Caco-2 (cell line): ENCODE measurements at regions not wholly inside any gene's neighbourhood (a gene's known extent, or its start where the extent isn't known, plus 50 kb on each side); places are given as distances from the start of the nearest gene placed in this dataset.

ENCODE experiments used
- BruUV-seq: library from RNA; stranded (reverse); fragments of 400-500 nt; replicated peaks from 2 replicates; lab custom pipeline; 2021; lab: Mats Ljungman, UMichigan
- CTCF ChIA-PET: fragments of 300-600 bp; sonication (Branson Sonifier 250); formaldehyde crosslinking; loops from one replicate; lab custom pipeline; 2022; ENCODE audit warnings: antibody characterized with exemption; lab: Charles Lee
- POLR2A ChIA-PET: fragments of 300-600 bp; sonication (Branson Sonifier 250); formaldehyde crosslinking; loops from one replicate; lab custom pipeline; 2022; ENCODE audit warnings: antibody characterized with exemption; lab: Charles Lee
- DNase-seq, 2 experiments: peaks; one replicate each; pipeline versions ENCODE4 v3.0.0 to v3.0.0-alpha.2; 2020 to 2022
- H3K27me3 ChIP-seq: replicated peaks from 2 replicates; pipeline ENCODE4 v1.6.0; 2011; ENCODE audit warnings: low read length; ENCODE audit not compliant: control insufficient read depth, insufficient read depth
- H3K36me3 ChIP-seq: 2 replicates; pipeline ENCODE4 v1.5.1; 2011; ENCODE audit warnings: low read length; ENCODE audit not compliant: control insufficient read depth, insufficient read depth
- H3K4me1 ChIP-seq: fragments of 250-450 bp; sonication (Bioruptor Pico); 2 replicates; pipeline ENCODE4 v1.5.1; 2020; ENCODE audit warnings: mild to moderate bottlenecking
- H3K4me3 ChIP-seq: 2 replicates; pipeline ENCODE4 v1.5.1; 2011; ENCODE audit warnings: low read depth, mild to moderate bottlenecking, control low read depth, low read length
- H3K9me3 ChIP-seq: fragments of 250-450 bp; sonication (Bioruptor Pico); 2 replicates; pipeline ENCODE4 v1.5.1; 2020; ENCODE audit warnings: mild to moderate bottlenecking, moderate library complexity
- H3K27ac Mint-ChIP-seq: one replicate; pipeline ENCODE4 v1.8.0; 2022; ENCODE audit warnings: mixed read lengths; ENCODE audit not compliant: unreplicated experiment
- H3K27me3 Mint-ChIP-seq: one replicate; pipeline ENCODE4 v1.8.0; 2022; ENCODE audit warnings: mixed read lengths; ENCODE audit not compliant: insufficient read depth, unreplicated experiment
- H3K36me3 Mint-ChIP-seq: one replicate; pipeline ENCODE4 v1.8.0; 2022; ENCODE audit warnings: mild to moderate bottlenecking, mixed read lengths; ENCODE audit not compliant: insufficient read depth, unreplicated experiment
- H3K4me1 Mint-ChIP-seq: one replicate; pipeline ENCODE4 v1.8.0; 2022; ENCODE audit warnings: low read depth, mixed read lengths; ENCODE audit not compliant: unreplicated experiment
- H3K4me3 Mint-ChIP-seq: one replicate; pipeline ENCODE4 v1.8.0; 2022; ENCODE audit warnings: mild to moderate bottlenecking, moderate library complexity, mixed read lengths; ENCODE audit not compliant: unreplicated experiment
- H3K9me3 Mint-ChIP-seq: one replicate; pipeline ENCODE4 v1.8.0; 2022; ENCODE audit warnings: mixed read lengths; ENCODE audit not compliant: unreplicated experiment
- intact Hi-C: fragments of 100-400 bp; cut with micrococcal nuclease; formaldehyde crosslinking; loops from one replicate; pipeline ENCODE4 v1.10.0; 2022; ENCODE audit not compliant: unreplicated experiment
- TF ChIP-seq, protein P1 (sequence below), 2 experiments: fragments of 200-600 bp in 1 of 2; IDR thresholded peaks; 1 replicate in 1 of 2; 2 replicates in 1 of 2; pipeline versions ENCODE4 v1.5.1 to v1.8.0; 2011 to 2022; ENCODE audit warnings: antibody characterized with exemption in 1 of 2, control low read depth in 1 of 2, inconsistent platforms in 1 of 2, low read depth in 1 of 2, low read length in 1 of 2, mild to moderate bottlenecking in 1 of 2, moderate library complexity in 1 of 2; ENCODE audit not compliant: insufficient read depth in 1 of 2, severe bottlenecking in 1 of 2, unreplicated experiment in 1 of 2

GRCh38 chr3:194985031-194985578 lies 285.9 kb downstream of the XXYLT1 start:
- CTCF ChIA-PET: interaction anchor here (0.5 to 2.5 kb wide), 6 partner anchors 9 to 313 kb away, joined by 3 to 21 read pairs (median 6); partner anchors contain the start of gene LSG1
- H3K27ac Mint-ChIP-seq: no peak overlapping the region
- H3K36me3 Mint-ChIP-seq: no peaks in the 10 kb centered on the region

DNA sequence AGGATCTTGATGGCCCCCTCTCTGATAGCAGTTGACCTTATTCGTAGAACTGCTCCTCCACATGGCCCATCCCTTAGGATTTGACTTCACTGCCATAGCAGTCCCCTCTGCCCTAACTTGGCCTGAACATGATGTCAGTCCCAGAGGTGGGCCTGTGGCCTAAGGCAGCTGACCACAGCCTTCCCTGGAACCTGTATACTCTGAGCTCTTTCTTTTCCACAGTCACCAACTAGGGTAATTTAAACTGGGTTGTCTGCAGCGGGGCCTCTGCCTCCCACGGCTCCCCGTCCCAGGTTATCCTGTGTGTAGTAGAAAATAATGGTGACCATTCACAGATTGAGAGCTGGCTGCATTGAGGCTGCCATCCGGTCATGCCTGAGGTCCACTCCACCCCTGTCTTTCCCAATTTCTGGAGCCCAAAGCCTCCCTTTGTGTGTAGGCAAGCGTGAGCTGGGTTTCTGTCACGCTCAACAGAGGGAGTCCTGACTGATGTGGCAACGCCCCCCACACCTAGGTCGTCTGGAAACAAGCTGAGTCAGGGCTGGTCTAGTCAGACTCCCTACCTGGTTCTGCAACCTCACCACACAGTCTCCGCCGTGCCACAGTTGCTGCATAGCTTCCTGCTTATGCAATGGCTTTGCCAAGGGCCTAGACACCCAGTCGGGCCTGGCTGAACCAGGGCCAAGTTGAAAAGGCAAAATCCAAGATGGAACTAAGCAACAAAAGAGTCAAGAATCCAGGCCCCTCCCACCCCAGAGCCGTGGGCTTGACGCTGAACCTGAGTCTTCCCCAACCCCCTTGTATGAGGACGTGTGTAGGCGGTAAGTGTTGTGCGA lies 284.5 kb downstream of the XXYLT1 start:
- H3K4me3 Mint-ChIP-seq: no peak overlapping the region
- TF ChIP-seq, protein P1, sequence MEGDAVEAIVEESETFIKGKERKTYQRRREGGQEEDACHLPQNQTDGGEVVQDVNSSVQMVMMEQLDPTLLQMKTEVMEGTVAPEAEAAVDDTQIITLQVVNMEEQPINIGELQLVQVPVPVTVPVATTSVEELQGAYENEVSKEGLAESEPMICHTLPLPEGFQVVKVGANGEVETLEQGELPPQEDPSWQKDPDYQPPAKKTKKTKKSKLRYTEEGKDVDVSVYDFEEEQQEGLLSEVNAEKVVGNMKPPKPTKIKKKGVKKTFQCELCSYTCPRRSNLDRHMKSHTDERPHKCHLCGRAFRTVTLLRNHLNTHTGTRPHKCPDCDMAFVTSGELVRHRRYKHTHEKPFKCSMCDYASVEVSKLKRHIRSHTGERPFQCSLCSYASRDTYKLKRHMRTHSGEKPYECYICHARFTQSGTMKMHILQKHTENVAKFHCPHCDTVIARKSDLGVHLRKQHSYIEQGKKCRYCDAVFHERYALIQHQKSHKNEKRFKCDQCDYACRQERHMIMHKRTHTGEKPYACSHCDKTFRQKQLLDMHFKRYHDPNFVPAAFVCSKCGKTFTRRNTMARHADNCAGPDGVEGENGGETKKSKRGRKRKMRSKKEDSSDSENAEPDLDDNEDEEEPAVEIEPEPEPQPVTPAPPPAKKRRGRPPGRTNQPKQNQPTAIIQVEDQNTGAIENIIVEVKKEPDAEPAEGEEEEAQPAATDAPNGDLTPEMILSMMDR (IDR thresholded peaks at IDR 0.05; ENCODE audit: insufficient read depth in 1 of 2, low read depth in 1 of 2, low read length in 1 of 2, severe bottlenecking in 1 of 2, unreplicated experiment in 1 of 2): no peak
- Histone ChIP-seq H3K4me1 (no peaks in the 10 kb centered on the region), H3K27me3 (no peaks in the 10 kb centered on the region), H3K4me3 (no peak overlapping the region), H3K9me3 (peaks cover 4% of the 10 kb centered on the region; the same call in 1 of the 2 replicates), H3K36me3 (no peaks in the 10 kb centered on the region)
- DNase-seq: no peak
- POLR2A ChIA-PET: no interaction called here
- BruUV-seq: no TSS peak
- CTCF ChIA-PET: interaction anchor here (1.2 to 2.5 kb wide), 2 partner anchors 10 to 304 kb away, joined by 4 to 21 read pairs; no protein-coding TSS in a partner anchor
- H3K36me3 Mint-ChIP-seq: no peaks in the 10 kb centered on the region
- H3K9me3 Mint-ChIP-seq: peaks cover 9% of the 10 kb centered on the region
- H3K27ac Mint-ChIP-seq: no peak overlapping the region
- intact Hi-C loops: no loop called here
- no peaks in the 10 kb centered on the region for H3K27me3 Mint-ChIP-seq
- no peaks in the 10 kb centered on the region for H3K4me1 Mint-ChIP-seq

More at GRCh38 chr3:194985031-194985578, 285.9 kb downstream of the XXYLT1 start:
- Histone ChIP-seq H3K4me1 (no peaks in the 10 kb centered on the region), H3K36me3 (no peaks in the 10 kb centered on the region), H3K9me3 (peaks cover 4% of the 10 kb centered on the region; the same call in 1 of the 2 replicates), H3K27me3 (no peaks in the 10 kb centered on the region), H3K4me3 (peak overlapping the region; percentile 38)
- BruUV-seq: no TSS peak
- POLR2A ChIA-PET: interaction anchor here (0.5 kb wide), 1 partner anchor 289 kb away, joined by 3 read pairs; no protein-coding TSS in a partner anchor
- no peaks in the 10 kb centered on the region for H3K4me1 Mint-ChIP-seq
- DNase-seq: peak; percentile 74 to 77
- H3K4me3 Mint-ChIP-seq: peak overlapping the region; percentile 57
- TF ChIP-seq, protein P1 (IDR thresholded peaks at IDR 0.05; ENCODE audit: insufficient read depth in 1 of 2, low read depth in 1 of 2, low read length in 1 of 2, severe bottlenecking in 1 of 2, unreplicated experiment in 1 of 2): peak in 1 of 2 experiments; percentile 66
- intact Hi-C loops: loop anchor here (1.0 kb wide), 1 partner anchor 303 kb away; no protein-coding TSS in a partner anchor
- peaks cover 9% of the 10 kb centered on the region for H3K9me3 Mint-ChIP-seq
- no peaks in the 10 kb centered on the region for H3K27me3 Mint-ChIP-seq
